HL-60 (cell line): ENCODE measurements at regions not wholly inside any gene's neighbourhood (a gene's known extent, or its start where the extent isn't known, plus 50 kb on each side); places are given as distances from the start of the nearest gene placed in this dataset.

ENCODE experiments used
- DNase-seq, 2 experiments: peaks; one replicate each; pipeline ENCODE4 v3.0.0-alpha.2; 2010 to 2020; ENCODE audit warnings: low read depth in 1 of 2, low spot score in 1 of 2
- H3K27ac ChIP-seq: fragments of 250-450 bp; sonication (Bioruptor Pico); replicated peaks from 2 replicates; pipeline ENCODE4 v1.5.1; 2020; ENCODE audit warnings: mild to moderate bottlenecking, moderate library complexity
- H3K27me3 ChIP-seq: fragments of 250-450 bp; sonication (Bioruptor Pico); 2 replicates; pipeline ENCODE4 v1.5.1; 2021; ENCODE audit warnings: mild to moderate bottlenecking, moderate library complexity; ENCODE audit not compliant: insufficient read depth, poor library complexity, severe bottlenecking
- H3K4me3 ChIP-seq: replicated peaks from 2 replicates; pipeline ENCODE4 v1.5.1; 2011; ENCODE audit warnings: mild to moderate bottlenecking, control low read depth, low read length; ENCODE audit not compliant: insufficient read depth
- GABPA ChIP-seq: IDR thresholded peaks from 2 replicates; pipeline ENCODE4 v1.6.1; 2012; ENCODE audit warnings: low read depth
- POLR2AphosphoS5 ChIP-seq: IDR thresholded peaks from 2 replicates; pipeline ENCODE4 v1.6.1; 2012; ENCODE audit warnings: low read depth
- SPI1 ChIP-seq: IDR thresholded peaks from 2 replicates; pipeline ENCODE4 v1.6.1; 2012; ENCODE audit warnings: low read depth, mild to moderate bottlenecking, borderline replicate concordance
- TF ChIP-seq, protein P1 (sequence below): IDR thresholded peaks from 2 replicates; pipeline ENCODE4 v1.6.1; 2012; ENCODE audit warnings: low read depth; ENCODE audit not compliant: insufficient replicate concordance
- TF ChIP-seq, protein P2 (sequence below): IDR thresholded peaks from one replicate; pipeline ENCODE4 v1.5.1; 2011; ENCODE audit warnings: low read length, control low read depth, inconsistent platforms; ENCODE audit not compliant: insufficient read depth

DNA sequence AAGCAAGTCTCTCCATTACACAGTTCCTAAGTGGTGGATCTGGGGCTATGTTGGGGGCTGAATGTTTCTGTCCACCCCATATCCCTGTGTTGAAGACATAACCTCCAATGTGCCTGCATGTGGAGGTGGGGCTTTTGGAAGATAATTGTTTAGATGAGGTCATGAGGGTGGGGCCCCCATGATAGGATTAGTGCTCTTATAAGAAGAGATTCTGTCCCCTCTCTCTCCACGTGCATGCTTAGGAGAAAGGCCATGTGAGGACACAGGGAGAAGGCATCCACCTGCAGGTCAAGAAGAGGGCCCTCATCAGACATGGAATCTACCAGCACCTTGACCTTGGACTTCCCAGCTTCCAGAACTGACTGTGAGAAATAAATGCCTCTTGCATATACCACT, 231.0 kb upstream of the CHRNA7 start:
- no peak overlapping the region for H3K27ac ChIP-seq
- H3K4me3 ChIP-seq = no peak overlapping the region
- no peaks in the 10 kb centered on the region for H3K27me3 ChIP-seq
- no peak for DNase-seq
- TF ChIP-seq POLR2AphosphoS5 = no peak
- no peak for TF ChIP-seq GABPA
- TF ChIP-seq SPI1 = no peak
- TF ChIP-seq, protein P1, sequence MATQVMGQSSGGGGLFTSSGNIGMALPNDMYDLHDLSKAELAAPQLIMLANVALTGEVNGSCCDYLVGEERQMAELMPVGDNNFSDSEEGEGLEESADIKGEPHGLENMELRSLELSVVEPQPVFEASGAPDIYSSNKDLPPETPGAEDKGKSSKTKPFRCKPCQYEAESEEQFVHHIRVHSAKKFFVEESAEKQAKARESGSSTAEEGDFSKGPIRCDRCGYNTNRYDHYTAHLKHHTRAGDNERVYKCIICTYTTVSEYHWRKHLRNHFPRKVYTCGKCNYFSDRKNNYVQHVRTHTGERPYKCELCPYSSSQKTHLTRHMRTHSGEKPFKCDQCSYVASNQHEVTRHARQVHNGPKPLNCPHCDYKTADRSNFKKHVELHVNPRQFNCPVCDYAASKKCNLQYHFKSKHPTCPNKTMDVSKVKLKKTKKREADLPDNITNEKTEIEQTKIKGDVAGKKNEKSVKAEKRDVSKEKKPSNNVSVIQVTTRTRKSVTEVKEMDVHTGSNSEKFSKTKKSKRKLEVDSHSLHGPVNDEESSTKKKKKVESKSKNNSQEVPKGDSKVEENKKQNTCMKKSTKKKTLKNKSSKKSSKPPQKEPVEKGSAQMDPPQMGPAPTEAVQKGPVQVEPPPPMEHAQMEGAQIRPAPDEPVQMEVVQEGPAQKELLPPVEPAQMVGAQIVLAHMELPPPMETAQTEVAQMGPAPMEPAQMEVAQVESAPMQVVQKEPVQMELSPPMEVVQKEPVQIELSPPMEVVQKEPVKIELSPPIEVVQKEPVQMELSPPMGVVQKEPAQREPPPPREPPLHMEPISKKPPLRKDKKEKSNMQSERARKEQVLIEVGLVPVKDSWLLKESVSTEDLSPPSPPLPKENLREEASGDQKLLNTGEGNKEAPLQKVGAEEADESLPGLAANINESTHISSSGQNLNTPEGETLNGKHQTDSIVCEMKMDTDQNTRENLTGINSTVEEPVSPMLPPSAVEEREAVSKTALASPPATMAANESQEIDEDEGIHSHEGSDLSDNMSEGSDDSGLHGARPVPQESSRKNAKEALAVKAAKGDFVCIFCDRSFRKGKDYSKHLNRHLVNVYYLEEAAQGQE = no peak

DNA sequence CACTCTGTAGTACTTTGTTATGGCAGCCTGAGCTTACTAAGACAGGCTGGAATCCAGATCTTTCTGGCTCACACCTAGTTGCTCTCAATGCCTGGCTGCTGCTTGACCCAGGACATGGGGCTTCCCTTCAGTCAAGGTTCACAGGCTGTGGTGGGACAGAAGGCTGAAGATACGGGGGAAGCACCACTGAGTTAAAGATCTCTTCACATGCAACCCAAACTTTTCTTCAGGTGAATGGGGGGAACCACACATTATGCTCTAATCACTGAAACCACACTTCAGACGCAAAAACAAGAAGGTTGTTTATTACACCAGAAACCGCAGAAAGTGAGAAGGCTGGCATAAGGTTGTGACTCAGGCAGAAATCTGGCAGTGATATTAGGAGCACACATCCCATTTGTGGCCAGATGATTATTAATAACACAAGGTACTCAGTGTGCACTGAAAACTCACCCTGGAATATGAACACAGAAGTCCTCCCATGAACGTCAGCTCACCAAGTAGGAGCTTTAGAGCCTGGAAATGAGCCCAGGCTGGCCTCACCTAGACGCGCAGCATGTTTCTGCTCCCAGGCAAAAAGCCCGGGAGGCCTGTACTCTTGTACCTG, 230.5 kb upstream of the CHRNA7 start:
- Histone ChIP-seq H3K27ac (no peak overlapping the region), H3K27me3 (no peaks in the 10 kb centered on the region)
- no peak for DNase-seq

DNA sequence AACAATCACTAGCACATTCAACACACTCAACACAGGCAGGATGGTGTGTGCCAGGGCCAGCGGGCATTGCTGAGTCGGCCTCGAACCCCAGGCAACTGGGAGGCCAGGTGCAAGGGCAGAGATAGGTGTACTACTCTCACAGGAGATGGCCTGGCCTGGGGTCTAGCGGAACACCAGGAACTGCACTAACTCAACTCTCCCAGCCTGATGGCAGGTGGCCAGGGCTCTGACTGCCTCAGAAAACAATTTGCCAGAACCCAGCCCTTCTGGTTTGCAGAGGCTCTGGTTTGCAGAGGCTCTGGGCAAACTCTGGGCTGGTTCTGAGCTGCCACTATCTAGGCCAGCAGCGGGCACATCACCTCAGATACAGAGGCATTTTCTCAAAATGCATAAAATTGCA, 229.2 kb upstream of the CHRNA7 start:
- Histone ChIP-seq H3K27ac (no peak overlapping the region), H3K4me3 (no peak overlapping the region), H3K27me3 (no peaks in the 10 kb centered on the region)
- TF ChIP-seq POLR2AphosphoS5 = no peak
- no peak for TF ChIP-seq GABPA
- TF ChIP-seq, protein P2, sequence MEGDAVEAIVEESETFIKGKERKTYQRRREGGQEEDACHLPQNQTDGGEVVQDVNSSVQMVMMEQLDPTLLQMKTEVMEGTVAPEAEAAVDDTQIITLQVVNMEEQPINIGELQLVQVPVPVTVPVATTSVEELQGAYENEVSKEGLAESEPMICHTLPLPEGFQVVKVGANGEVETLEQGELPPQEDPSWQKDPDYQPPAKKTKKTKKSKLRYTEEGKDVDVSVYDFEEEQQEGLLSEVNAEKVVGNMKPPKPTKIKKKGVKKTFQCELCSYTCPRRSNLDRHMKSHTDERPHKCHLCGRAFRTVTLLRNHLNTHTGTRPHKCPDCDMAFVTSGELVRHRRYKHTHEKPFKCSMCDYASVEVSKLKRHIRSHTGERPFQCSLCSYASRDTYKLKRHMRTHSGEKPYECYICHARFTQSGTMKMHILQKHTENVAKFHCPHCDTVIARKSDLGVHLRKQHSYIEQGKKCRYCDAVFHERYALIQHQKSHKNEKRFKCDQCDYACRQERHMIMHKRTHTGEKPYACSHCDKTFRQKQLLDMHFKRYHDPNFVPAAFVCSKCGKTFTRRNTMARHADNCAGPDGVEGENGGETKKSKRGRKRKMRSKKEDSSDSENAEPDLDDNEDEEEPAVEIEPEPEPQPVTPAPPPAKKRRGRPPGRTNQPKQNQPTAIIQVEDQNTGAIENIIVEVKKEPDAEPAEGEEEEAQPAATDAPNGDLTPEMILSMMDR = no peak
- TF ChIP-seq, protein P1 = no peak
- no peak for TF ChIP-seq SPI1
- no peak for DNase-seq

More for the DNA sequence above, 230.5 kb upstream of the CHRNA7 start:
- TF ChIP-seq SPI1 = no peak
- TF ChIP-seq, protein P1 = no peak
- TF ChIP-seq POLR2AphosphoS5 = no peak
- TF ChIP-seq, protein P2 = no peak
- TF ChIP-seq GABPA = no peak
- no peak overlapping the region for H3K4me3 ChIP-seq
